HG03060 (cell line): ENCODE measurements at regions not wholly inside any gene's neighbourhood (a gene's known extent, or its start where the extent isn't known, plus 50 kb on each side); places are given as distances from the start of the nearest gene placed in this dataset.

Source experiments
- ATAC-seq: cut with Tn5 transposase; IDR thresholded peaks from one replicate; pipeline ENCODE4 v1.9.1; 2021; ENCODE audit warnings: low read depth, moderate number of reproducible peaks; ENCODE audit not compliant: unreplicated experiment

DNA sequence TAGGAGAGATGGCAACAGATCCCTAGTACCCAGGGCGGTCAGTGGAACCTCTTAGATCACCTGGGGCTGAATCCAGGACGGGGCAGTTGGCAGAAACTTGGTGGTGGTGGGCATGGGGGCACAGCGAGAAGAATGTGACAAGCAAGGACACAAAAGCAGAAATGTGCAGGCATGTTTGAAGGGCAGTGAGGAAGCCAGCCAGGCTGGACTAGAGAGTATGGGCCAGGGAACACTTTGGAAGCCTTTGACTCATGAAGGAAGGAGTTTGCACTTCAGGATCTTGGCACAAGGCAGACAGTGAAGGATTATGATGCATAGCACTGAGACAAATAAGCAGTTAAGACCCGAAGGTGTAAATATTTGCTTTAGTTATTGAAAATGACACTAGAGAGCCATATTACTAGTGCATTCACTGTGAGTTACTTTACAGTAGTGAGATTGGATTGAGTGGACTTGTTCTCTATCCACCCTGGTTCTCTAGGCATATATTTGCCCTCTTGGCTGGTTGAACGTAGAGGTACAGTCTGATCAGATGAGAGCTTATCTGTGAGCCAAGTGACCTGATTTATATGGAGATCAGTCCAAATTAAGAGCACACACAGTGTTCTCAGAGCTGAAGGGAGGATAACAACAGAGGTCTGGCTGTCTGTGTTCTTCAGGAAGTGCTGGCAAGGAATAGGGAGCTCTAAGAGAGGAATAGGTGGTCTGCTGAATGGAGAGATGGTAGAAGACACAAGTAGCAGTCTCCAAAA is 210.4 kb downstream of the SNX19 start:
- ATAC-seq: no peak

DNA sequence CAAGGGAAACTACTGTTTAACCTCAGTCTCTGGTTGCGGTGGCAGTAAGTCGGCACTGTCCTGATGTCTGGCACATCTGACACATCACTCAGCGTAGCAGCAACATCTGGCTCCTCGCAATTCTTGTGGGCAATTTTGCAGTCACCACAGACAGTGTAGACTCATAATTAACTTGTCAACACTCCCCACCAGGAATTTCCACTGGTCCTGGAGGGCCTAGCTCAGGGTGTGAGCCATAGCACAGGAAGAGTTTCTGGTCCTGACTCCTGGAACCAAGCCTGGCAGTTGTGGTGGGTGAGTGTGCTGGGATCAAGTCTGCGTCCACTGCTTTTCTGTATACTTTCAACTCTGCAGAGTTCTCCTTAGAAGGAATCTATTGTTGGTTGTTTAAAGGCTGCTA is 209.7 kb downstream of the SNX19 start:
- ATAC-seq: no peak

DNA sequence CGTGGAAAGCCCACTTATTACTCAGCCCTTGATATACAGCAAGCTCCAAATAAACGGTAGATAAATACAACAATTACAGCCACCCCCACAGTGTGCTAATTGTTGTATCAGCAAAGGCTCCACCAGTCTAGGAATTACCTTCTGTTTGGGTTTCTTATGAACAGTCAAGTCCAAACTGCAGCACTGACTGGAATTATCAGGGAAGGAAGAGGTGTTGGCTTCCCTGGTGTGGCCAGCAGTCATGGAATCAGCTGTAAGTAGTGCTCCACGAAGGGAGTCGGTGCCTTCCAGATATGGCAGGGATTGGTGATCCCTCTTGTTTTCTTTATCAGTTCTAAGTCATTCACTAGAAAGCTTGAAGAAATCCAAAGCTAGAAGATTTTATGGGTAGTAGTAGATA is 209.1 kb downstream of the SNX19 start:
- ATAC-seq: no peak

DNA sequence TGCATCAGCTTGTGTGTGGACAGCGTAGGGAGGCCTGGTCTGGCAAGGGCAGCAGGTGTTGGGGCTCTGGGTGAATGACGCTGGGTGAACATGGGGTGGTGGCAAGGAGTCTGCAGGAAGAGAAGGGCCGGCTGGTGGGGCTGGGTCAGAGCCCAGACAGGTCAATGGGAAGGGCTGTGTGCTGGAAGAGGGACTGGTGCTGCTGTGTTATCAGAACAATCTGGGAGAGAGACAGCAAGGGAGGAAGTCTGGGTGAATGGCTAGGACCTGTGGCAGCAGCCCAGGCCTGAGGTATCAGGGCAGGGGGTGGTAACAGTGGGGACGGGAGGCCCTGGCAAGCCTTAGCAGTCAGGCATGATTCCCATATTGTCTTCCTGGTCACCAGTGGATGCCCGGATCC is 206.7 kb downstream of the SNX19 start:
- no peak for ATAC-seq

DNA sequence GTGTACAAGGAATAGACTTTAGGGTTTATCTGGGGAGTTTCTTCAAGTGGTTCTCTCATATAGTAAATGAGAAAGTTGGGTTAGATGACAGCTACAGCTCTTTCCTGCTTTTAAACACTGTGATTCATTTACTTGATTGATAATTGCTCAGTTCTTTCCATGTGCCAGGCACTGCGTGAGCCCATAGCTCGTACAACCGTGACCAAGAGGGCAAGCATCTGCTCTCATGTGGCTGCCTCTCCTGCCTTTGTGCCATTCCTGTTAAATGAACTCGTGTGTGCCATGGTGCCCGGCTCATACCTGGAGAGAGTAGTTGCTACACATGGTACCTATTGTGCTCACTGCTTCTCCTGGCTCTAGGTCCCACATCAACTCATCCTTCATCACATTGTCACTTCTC is 206.3 kb downstream of the SNX19 start:
- no peak for ATAC-seq

DNA sequence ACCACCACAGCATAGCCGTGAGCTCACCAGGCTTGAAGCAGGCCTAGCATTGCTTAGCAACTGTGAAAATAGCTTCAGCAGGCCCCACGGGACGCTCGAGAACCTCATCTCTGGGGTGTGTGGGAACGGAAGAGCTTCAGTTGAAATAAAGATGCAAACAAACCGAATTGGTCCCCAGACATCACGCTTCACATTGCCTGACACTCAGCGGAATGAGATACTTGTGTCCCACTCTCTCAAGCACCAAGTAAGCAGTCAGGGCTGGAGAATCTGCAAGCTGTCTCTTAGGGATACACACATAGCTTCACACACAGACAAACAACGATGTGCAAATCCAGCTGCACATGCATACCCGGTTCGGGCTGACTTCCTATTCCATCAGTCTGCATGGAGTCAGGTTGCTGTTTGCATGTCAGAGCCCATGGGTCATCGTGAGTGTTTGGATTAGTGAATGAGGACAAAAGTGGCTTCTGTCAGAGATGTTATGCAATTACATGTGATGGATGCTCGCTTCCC is 205.7 kb downstream of the SNX19 start:
- no peak for ATAC-seq

DNA sequence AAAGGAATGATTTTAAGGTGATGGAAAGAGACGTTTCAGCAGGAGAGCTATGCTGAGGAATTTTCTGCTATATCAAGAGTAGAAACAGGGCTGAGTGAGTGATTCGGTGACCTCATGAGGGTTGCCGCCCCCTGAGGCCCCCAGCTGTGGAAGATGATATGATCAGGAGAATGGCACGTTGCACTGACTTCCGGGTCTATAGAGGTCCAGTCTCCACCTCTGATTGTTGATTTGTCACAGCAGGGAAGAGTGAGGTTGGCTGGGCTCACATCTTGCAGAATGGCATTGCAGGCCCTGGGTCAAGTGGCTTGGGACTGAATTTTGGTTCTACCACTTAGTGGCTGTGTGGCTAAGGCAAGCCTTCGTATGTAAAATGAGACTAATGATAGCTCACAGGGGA is 205.1 kb downstream of the SNX19 start:
- no peak for ATAC-seq

DNA sequence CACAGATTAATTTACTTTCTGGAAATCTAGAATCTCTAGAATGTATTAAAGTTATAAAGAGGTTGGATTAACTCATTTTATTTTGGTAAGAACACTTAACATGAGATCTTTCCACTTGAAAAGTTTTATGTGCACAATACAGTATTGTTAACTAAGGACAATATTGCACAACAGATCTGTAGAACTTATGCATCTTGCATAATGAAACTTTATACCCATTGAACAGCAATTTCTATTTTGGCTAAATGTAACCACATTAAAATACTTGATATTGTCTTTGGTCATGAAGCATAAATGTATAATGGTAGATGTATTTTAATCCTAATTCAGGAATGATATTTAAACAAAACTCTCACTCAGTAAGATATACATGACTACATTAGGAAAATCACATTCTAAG is 203.8 kb downstream of the SNX19 start:
- ATAC-seq: no peak

DNA sequence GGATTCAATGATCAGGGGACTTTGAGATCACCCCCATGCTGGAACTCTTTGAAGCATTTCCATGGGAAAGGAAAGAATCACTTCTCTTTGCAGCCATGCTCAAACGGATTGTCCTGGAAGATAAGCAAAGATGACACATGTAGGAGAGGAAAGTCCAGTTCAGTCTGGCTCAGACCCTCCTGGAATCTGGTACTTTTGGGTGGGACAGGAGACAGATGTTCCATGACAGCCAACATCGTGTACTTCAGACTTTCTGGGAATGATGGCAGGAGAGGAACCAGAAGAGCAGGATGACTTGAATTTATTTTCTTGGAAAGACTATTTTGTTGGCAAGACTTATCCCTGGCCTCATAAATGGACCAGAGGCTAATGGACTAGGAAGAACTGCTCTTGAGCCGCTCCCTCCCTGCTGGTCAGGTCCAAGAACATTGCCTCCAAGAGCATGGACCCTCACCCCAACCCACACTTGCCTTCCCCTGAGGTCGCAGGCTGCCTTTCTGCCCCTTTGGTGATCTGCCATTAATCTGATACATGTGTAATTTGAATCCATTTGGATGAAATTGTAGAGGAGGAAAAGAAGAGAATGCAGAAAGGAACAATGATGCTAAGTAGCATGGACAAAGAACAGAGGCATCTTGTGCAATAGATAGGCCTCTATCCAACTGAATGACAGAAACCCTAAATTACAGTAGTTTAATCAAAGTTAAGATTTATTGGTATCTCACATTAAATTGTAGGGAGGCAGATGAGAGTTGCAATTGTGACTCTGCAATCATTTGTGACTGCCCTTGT is 201.0 kb downstream of the SNX19 start:
- ATAC-seq: no peak

DNA sequence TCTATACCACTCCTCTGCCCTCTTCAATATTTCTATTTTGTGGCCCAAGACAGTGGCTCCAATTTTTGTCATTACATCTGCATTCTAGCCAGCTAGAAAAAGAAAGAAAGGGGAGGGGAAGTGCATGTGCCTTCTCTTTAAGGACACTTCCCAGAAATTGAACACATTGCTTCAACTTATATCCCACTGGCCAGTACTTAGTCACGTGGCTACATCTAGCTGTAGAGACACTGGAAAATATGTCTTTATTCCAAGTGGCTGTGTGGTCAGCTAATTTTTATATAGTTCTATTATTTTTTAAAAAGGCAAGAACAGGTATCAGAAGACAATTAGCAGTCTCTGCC is 200.4 kb downstream of the SNX19 start:
- ATAC-seq: no peak

DNA sequence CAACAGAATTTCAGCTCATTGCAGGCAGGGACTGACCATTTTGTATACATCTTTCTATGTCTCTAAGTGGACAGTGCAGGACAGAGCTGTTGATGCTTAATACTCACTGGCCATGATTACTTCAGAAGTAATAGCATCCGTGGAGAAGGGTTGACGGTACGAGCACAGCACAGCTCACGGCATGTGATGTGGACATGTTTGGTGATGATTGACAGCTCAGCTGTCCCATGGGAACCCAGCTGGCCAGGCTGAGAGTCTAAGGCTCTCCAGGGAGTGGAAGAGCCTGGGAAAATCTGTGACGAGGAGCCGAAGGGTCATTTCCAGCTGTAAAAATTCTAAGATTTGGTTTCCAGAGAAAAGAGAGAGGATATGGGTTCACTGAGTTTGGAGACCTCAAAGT is 198.2 kb downstream of the SNX19 start:
- ATAC-seq: no peak

DNA sequence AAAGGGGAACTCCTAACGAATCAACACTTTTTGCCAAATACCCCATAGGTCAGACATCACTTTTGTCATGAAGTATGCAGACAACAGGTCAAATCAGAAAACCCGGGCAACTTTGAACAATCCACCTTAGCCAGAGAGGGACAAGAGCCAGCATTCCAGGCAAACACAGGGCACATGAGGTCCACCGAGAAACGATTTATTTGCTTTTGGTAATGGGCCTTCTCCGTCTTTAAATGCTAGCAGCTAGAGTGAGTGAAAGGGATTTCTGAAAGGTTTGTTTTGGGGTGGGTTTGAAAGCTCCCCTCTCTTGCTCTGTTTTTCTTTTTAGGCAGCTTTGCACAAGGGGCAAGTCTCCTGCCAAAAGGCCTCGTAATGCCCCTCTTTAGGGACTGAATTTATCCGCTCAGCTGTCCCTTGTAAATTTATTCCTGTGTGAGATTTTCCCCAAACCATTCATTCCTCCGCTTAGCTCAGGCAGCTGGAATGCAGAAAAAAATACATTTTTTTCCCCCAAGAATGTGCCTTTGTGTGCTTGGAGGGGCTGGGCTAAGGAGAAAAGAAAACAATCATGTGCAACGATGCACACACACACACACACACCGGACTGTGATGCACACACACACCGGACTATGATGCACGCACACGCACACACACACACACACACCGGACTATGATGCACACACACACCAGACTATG is 196.9 kb downstream of the SNX19 start:
- no peak for ATAC-seq

DNA sequence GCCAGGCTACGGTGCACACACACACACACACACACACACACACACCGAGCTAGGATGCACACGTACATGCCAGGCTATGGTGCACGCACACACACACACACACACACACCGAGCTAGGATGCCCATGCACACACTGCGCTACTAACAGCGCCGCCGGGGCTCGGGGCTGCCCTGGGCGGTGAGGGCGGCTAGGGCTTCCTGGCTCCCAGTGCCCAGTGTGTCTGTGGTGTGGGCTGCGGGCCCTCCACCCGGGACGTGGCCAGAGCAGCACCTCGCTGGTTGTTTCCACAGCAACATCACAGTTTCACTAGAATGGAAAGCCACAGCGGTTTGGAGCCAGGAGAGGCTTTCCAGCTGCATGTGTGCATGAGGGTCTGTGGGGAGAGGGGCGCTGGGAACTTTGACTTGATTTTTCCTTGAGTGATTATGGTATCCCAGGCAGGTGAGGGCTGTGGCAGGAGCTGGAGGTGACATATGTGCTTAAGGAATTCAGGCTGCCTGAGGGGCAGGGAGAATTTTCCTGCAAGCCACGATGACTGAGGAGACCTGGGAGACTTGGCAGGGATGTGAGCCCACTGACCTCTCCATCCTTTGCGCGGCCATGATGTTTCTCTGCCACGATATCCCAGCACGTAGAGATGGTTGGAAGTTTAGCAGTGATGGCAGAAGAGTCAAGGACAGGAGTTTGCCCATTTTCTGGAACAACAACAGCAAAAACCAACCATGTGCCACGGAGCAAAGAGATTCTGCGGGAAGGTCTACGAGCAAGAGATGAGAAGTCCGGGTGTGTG is 195.9 kb downstream of the SNX19 start:
- ATAC-seq: no peak

DNA sequence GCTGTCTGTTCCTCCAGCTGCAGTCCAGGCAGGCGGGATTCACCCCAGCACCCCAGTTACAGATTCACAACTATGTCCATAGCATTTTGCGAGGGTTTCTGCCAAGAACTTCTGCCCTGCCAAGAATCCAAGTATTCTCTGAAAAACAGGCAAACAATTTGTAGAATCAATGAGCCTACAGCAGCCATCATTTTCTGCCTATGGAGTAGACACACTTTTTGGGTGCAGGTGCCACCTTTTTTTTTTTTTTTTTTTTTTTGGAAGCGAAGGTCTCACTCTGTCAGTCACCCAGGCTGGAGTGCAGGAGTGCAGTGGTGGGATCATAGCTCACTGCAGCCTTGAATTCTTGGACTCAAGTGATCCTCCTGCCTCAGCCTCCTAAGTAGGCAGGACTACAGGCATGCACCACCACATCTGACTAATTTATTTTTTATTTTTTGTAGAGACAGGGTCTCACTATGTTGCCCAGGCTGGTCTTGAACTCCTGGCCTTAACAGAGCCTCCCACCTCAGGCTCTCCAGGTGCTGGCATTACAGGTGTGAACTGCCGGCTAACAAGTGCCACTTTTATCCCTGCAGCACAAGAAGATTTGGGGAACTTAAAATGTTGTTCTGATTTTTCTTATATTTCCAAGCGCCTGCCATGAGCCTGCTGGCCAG is 195.1 kb downstream of the SNX19 start:
- ATAC-seq: no peak

DNA sequence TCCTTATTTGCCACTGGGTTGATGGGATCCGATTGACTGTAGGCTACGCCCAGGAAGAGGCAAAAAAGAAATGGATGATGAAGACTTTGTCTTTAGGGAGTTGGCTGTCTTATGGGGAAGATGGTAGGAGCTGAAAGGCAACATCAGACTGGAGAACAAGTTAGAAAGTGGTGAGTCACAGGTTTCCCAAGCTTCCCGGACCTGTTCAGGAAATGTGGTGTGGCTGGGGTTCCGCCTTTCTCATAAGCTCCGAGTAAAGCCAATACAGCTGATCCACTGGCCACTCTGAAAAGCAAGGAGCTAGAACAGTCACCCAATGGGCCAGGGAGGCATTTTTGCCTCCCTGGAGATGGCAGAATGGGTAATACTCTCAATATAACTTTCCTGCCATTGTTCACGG is 194.5 kb downstream of the SNX19 start:
- ATAC-seq: no peak

DNA sequence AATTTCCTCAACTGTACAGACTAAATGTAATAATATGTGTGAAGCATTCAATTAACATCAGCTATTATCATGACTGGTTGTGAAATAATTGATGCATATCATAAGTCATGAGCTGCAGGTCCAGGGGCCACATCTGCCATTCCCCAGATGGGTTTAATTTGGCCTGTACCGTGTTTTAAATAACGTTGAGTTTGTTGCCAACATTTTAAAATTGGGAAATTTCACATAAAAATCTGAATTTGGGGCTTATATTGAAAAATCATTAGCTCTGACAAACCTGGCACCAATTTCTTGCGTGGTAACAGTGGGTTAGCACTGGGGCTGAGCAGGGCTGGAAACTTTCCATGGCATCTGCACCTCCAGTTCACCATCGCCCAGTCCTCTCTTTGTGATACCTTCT is 193.9 kb downstream of the SNX19 start:
- ATAC-seq: no peak

DNA sequence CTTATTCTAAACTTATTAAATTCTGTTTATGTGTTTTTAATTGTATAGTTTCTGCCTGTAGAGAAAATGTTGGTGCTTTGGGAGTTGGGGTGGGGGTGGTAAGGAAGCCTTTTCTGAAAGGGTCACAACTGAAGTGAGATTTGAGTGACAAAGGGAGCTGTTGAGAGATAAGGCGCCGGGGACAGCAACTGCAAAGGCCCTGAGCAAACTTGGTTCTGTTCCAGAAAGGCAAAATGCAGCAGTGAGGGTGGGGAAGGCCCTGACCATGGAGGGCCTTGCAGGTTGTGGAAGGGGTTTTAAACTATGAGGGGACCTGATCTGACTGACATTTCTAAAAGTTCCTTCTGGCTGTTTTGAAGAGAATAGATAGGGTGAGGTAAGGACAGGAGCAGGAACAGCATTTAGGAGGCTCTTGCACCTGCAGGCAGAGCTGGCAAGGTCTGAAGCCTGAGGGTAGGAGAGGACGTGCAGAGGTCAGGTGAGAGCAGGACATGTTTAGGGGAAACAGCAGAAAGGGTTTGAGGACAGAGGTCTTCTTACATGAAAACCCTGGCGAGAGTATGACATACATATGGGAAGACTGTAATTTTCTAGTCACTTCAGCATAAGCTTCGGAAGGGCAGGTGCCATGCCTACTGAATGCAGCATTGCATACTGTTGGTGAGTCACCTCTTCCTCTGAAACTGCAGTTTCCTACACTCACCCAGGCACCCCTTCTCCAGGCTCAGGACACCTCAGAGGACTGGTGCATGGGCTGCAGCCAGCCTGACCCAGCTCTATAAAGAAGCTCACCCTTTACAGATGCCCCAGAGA is 190.7 kb downstream of the SNX19 start:
- ATAC-seq: no peak

DNA sequence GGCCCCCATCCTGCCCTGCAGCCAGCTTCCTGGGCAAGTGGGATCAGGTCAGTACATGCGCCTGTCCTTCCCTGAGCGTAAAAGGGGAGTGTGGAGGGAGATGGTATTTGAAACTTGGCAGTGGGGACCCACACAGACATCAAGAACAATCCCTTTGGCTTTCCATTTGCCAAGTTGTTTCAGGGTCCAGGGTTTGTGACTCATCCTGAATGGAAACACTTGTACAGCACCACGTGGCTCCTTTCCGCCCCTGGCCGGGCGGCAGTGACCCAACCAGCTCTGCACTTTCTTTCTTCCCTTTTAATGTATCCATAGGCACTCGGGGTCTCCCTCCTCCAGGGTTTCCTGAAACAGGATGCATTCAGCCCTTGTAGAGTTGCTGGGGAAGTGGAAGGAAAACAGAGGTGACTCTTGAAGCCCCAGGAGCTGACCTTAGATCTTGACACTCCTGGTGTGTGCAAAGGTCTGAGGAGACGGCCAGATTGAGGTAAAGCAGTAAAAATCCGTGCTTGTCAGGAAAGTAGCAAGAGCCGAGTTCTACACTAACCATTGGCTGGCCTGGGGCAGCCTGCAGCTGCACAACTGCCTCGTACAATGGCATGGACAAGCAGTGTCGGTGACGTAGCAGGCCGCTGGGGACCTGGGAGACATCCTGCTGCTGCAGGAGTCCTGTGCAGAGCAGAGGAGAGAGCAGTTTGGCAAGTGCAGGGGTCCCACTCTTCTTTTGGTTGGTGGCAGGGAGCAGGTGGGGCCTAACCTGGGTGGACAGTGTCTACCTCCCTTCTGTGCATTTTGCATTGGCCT is 189.8 kb downstream of the SNX19 start:
- ATAC-seq: no peak
